GM18870 (cell line): ENCODE measurements at regions not wholly inside any gene's neighbourhood (a gene's known extent, or its start where the extent isn't known, plus 50 kb on each side); places are given as distances from the start of the nearest gene placed in this dataset.
"Not testable (repeated sequence)": the region's sequence is repeated elsewhere in the genome, so short reads cannot be mapped to it uniquely, and the experiment has no call there.

Source experiments
- ATAC-seq: cut with Tn5 transposase; IDR thresholded peaks from one replicate; pipeline ENCODE4 v1.9.1; 2021; ENCODE audit warnings: moderate library complexity; ENCODE audit not compliant: unreplicated experiment

DNA sequence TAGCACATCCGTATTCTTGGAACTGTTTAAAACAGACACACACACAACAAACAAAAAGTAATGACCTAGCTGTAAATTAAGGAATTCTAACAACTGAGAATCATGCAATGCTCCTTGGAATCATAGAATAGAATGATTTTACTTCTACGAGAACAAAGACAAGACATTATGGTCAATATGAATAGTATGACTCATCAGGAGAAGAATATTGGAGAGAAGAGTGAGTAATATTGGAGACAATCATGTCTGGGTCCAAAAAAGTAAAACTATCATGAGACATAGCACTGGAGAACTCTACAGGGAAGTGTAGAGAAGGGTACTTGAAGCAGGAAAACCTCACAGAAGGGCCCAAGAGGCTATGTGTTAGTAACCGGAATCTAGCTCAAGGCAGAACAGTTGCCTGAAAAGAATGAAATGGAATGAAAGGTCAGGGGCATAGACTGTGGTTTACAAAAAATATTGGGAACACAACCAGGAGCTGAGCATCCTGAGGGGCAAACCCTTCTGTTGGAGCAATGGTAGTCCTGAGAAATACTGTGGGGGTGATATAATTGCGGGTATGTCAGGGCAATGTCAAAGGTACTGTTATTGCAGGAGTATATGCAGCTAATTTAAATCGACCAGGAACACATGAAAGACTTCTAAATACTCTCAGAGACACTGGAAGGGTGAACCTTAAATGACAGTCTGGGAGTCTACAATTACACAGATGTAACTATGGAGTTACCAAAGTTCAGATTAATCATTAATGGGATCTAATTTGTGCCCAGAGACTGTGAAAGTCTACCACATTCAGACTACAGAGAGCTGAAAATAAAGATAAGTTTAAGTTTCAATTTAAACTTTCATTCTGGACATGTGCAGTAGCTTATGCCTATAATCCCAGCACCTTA is 201.2 kb downstream of the BCHE start:
- no peak for ATAC-seq

DNA sequence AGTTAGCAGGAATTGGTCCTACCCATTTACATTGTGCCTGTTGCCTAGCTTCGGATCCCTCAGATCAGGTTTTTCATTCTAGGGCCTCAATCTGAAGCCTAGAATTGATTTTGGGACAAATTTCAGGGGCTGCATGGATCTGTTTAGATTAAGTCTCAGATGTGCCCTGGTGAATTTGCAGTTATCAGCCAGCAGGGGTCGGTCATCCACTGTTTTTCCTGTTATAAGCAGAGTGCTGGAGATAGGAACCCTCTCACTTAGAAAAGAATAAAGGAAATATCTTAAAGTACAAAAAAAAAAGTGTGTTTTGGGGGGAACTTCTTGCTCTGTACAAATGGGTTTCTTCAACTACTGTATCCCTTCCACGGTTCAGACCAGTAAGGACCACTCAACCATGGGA is 212.5 kb downstream of the BCHE start:
- no peak for ATAC-seq

DNA sequence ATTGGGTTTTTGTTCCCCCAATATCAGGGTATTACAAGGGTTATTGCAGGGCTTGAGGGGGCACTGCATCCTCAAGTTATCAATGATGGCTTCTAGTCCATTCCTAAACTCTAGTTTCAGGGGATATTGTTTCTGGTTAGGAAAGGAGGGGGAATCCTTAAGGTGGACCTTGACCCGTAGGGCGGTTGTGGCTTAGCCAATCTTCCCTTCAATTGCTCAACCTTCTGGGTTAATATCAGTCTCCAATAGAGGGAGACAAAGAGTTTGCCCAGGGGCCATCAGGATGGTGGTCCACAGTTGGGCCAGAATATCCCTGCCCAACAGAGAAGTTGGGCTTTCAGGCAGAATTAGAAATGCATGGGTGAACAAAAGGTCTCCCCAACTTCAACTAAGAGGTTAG is 214.9 kb downstream of the BCHE start:
- no peak for ATAC-seq

DNA sequence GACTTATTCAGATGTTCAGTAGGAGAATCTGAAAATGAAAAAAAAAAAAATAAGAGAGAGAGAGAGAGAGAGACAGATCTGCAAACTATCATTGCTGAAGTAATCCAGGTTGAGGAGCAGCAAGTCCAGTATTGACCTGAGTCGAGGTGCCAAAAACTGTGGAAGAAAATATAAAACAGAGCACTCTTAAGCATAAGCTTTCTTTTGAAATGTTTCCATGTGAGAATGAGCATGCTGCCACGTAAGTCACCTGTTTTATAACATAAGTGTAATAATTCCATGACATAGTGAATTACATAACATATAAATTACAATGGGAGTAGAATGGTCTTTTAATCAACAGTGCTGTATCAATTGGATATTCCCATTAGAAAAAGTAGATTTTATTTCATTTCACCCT is 218.2 kb downstream of the BCHE start:
- no peak for ATAC-seq

DNA sequence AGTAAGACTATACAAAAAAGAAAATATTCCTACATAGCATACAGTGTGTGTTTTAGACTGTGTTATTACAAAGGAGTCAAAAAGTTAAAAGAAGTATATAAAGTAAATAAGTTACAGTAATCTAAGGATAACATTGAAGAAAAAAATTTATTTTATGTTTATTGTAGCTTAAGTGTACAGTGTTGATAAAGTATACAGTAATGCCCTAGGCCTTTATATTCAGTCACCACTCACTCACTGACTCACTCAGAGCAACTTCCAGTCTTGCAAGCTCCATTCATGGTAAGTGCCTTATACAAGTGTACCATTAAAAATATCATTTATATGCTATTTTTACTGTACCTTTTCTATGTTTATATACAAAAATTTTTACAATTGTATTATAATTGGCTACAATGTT is 220.1 kb downstream of the BCHE start:
- no peak for ATAC-seq

DNA sequence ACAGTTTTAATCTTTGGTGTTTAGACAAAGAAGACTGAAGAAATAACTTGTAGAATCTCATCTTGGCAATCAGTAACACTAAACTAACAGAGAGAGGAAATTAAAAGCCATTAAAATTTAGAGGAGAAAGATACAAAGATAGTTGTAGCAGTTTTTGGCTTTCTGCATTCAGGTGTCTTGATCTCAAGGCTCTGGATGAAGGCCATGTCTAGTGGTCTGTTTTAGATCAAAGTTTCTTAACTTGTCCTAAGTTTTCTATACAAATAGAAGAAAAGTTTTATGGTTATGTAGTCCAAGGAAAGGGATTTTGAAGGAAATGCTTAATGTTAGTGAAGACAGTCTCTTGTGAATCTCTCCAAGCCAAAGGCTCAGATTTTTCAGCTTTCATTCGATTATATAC is 222.9 kb downstream of the BCHE start:
- no peak for ATAC-seq

DNA sequence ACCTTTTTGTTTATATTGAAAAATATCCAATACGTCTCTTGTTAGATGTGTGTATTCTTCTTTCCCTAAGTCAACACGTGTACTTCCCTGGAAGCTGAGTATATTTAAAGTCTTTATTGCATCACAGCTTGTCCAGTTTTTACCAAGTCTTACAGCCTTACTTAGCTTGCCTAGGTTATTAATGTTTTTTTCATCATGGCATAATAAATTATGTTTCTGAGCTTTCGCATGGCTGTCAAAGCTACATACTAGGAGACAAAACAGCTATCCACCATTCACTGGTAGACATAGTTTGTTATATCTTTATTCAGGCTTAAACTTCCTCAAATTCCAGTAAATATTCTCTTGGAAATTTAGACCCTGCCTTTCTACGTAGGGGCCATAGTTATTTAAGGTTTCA is 224.2 kb downstream of the BCHE start:
- ATAC-seq, result no peak

DNA sequence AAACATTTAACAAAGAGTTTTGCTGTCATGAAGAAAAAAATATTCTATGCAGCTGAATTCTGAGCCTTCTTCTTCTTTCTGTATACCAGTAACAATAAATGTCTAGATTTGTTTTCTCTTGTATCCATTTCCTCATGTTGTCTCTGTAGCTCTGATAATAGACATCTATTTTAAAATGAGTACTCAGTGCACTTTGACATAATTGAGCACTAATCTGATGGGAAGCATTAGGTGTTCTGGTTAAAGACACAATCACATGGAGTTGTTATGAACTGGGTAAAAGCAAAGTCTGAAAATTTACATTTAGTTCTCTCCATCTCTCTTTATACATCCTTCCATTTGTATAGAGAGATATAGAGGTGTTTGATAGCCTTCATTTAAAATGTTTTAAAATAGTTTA is 230.0 kb downstream of the BCHE start:
- no peak for ATAC-seq

DNA sequence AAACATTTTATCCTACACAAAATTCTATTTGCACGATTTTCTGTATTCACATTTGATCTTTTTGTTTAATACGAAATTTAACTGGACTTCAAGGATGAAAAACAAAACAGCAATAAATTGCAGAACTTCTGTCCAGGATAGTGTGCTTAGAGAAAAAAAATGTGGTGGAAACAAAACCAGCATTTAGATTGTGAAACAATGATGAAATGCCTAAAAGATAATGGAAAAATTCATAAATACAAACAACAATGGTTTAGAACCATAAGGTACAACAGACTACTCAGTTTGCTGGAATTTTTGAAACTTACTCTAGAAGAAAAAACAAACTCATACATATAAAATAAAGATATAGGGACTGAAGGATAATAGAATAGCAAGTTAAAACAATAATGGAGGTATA is 234.0 kb downstream of the BCHE start:
- ATAC-seq, result no peak

DNA sequence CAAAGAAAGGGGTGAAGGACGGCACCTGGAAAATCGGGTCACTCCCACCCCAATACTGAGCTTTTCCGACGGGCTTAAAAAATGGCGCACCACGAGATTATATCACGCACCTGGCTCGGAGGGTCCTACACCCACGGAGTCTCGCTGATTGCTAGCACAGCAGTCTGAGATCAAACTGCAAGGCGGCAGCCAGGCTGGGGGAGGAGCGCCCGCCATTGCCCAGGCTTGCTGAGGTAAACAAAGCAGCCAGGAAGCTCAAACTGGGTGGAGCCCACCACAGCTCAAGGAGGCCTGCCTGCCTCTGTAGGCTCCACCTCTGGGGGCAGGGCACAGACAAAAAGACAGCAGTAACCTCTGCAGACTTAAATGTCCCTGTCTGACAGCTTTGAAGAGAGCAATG is 264.7 kb downstream of the BCHE start:
- ATAC-seq, result not testable (repeated sequence)

DNA sequence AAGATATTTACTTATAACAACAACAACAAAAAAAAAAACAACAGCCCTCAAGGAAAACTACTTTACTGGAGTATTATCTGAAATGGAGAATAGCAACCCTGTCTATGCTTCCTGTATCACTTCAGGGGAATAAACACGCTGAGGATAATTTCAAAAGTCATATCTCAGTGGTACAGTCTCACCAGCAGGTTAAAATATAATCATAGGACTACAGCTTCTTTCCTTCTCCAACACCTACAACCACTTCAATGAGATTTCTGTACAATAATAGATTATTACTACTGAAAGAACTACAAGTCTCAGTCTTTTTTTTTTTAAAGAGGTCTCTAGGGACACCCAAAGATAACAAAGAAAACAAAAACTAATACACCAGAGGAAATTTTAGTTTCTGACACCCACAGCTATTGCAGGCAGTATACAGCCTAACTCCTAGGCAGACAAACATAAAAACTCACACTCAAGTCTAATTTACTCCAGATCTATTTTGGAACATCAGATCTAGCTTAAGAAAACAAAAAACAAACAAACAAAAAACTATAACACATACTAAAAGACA is 268.2 kb downstream of the BCHE start:
- no peak for ATAC-seq

DNA sequence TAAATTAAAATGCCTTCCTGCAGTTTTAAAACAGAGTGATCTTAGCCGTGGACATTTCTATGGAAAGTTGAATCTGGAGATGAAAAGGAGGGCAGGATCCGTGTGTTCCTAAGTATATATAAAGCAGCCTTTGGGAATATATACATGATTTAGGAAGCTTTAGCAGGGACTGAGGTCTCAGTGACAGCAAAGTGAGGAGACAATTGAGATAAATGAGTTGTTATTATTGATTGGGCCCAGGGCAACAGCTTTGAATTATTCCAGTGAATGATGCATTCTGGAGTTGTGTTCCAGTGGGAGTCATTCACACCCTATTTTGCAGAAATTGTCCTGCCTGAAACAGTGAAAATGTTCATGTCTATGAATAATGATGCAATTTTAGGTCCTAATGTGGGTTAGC is 281.4 kb downstream of the BCHE start:
- no peak for ATAC-seq

DNA sequence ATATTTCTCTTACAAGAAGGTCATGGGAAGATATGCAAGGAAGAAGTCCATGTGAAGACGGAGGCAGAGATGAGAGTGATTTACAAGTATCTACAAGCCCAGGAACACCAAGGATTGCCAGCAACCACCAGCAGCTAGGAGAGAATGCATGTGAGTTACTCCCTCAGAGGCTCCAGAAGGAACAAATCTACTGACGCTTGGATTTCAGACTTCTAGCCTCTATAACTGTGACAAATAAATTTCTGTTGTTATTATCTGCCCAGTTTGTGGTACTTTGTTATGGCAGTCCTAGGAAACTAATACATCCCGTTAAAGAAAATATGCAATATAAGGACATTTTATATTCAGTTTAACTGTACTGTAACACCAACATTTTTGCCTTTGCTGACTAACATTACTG is 283.9 kb downstream of the BCHE start:
- ATAC-seq, result no peak

DNA sequence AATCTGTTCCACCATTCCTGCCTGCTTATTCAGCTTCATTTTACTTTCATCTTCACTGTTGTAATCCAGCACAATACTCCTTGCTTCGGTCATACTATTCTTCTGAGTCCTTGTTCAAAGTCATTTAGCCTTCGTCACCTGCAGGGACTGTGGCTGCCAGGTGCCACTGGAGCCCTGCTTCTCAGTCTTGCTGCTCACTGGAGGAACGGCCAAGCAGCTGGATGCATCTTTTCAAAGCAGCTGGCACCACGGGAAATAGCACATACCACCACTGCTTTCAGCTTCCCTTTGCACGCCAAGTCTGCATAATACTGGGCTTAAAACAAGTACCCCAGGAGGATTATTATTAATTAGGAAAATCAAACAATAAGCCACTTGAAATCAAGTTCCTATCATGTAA is 287.6 kb downstream of the BCHE start:
- no peak for ATAC-seq

DNA sequence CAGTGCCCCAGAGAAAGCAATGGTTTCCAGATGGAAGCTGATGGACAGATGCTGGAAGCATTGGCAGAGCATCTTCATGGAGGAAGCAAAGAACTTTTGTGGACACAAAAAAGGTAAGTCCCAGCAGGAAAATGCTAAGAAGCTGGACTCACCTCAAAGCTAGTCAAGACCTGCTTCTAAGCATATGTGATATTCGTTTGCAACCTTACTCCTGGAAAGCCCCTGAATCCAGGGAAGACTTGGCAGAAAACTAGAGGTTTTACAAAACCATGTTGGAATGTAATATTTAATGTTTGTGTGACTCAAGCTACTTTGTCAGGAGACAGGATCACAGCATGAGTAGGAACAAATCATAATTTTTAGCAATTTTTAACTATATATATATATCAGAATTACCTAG is 288.2 kb downstream of the BCHE start:
- no peak for ATAC-seq

DNA sequence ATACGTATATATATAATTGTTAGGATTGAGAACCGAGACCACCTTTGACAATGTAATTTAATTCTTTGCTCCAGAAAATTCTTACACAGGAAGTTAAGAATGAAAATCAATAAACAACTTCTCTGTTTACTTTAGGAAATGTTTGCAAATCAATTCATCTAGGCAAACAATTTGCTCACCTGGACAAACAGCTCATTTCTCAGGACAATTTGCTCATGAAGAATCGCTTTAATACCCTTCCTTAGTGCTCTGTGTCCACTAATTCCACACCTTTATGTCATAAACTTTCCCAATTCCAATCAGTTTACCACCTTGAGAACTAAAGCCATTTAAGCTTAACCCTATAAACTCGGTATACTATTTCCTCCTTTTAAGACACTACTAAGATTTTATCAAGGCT is 292.2 kb downstream of the BCHE start:
- no peak for ATAC-seq

DNA sequence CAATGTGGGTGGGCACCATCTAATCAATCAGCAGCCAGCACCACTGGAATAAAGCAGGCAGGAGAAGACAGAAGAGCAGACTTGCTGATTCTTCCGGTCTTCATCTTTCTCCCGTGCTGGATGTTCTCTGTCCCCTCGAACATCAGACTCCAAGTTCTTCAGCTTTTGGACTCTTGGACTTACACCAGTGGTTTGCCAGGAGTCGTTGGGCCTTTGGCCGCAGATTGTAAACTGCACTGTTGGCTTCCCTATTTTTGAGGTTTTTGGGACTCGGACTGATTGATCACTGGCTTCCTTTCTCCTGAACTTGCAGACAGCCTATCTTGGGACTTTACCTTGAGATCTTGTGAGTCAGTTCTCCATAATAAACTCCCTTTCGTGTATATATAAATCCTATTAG is 292.8 kb downstream of the BCHE start:
- ATAC-seq, result no peak

DNA sequence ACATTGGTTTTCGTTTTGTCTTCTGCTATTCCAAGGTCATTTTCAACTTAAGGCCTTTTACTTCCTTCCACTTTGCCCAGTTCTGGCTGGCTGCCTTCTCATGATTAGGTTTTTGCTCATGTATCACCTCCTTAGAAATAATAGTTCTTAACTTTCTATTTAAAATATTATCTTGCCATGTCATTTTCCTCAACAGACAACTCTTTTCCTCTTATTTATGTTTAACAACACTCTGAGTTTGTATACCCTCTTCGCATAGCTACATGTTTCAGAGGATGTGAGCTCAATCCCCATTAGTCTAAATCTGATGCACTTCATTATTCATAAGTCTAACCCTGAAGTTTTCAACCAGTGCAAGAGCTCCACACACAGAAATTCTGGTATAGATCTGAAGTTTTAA is 299.1 kb downstream of the BCHE start:
- ATAC-seq, result no peak

DNA sequence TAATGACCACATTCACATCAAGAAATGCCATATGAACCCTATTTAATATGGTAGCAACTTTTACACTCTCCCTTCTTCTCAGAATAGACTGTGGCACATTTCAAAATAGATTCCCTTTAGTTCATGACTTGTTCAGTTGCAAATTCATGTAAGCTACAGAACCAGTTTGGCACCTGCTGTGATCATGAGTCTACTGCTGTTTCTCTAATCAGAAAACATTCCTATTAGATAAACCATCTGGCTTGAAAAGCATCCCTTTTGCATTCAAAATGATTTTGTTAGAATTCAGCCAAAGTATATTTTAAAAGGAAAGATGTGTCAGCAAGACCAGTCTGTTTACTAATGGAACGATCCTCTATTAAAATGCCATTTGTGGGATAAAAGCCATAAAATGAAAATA is 304.4 kb downstream of the BCHE start:
- no peak for ATAC-seq

DNA sequence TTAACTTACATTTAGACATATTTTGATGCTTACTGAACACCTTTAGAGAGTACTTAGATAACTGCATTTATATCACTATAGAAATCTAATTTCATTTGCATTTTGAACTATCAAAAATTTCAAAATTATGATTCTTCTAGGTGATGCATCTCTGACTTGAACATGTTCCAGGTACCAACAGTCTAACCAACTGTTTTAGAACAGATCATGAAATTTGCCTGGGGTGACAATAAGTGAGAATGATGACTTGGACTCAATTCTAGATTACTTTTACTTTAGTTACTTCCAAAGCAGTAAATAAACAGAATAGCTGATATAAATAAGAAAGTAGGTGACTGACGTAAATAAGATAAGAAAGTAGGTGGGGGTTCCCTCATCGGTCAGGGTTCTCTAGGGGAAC is 307.8 kb downstream of the BCHE start:
- no peak for ATAC-seq

DNA sequence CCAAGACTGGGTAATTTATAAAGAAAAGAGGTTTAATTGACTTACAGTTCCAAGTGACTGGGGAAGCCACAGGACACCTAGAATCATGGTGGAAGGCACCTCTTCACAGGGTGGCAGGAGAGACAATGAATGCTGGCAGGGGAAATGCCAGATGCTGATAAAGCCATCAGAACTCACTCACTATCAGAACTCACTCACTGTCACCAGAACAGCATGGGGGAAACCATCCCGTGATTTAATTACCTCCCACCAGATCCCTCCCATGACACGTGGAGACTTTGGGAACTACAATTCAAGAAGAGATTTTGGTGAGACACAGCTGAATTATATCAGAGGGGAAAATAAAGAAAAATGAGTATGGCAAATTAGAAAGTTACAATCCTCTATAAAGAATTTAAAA is 310.9 kb downstream of the BCHE start:
- ATAC-seq, result no peak

DNA sequence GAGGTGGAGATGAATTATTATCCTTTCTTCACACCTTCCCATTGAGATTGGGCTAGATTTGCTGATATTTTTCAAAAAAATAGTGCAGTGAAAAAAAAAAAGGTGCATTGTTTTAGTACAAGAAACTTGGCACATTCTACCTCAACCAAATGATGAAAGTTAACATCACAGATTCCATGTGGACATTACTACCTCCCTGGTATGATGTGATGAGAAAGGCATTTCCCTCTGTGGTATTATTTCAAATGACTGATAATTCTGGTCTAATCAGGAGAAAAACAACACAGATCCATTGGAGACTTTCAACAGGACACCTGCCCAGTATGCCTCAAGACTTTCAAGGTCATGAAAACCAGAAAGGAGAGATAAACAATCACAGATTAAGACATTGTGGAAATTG is 313.4 kb downstream of the BCHE start:
- no peak for ATAC-seq

DNA sequence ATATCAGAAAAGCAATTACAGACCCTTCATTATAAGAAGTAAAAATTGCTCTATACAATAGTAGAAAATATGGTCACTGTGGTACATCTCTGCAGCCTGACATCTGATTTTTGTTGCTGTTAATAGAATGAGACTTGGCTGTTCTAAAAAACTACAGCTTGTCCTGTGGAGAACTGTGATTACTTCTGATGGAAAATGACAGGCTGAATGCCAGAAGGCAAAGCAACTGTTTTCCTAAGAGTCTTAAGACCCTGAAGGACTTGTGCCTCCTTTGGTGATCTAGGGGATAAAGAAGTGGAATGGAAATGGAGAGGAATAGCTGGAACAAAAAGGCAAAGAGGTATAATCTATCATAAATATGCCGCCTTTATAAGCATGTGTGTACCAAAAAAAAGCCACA is 314.8 kb downstream of the BCHE start:
- ATAC-seq, result no peak
